ENCODE measurements at regions not wholly inside any gene's neighbourhood (a gene's known extent, or its start where the extent isn't known, plus 50 kb on each side); places are given as distances from the start of the nearest gene placed in this dataset.

DNA sequence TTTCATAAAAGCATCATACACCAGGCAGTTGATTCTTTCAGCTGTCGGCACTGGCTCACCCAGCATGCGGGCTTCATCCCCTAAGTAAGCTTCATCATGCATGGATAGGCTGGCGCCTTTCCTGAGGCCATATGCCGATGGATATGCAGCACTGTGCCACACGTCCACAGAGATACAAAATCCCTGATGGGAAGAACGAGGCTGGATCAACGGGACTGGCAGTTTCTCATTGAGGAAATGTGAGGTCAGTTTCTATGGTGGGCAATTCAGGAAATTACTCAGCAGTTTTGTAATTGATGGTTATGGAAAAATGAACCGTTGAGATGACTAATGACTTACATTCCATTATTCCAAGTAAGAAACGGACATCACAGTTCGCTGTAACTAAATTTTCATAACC is 453.8 kb downstream of the TMEM121 start:
- no peak for FAIRE-seq
- H3K36me3 ChIP-seq (replicated peaks in 1 of 2; ENCODE audit: control insufficient read depth in 1 of 2, insufficient read depth in 2 of 2, low read length in 2 of 2): no peaks in the 10 kb centered on the region
- ChIA-PET CTCF (ENCODE audit: low intra/inter-chr PET ratio, low total read pairs) (no interaction called here), POLR2A (no interaction called here)
- H3K27ac ChIP-seq (ENCODE audit: extremely low read length, insufficient read depth, low read length): no peak overlapping the region
- no peaks in the 10 kb centered on the region for H3K79me2 ChIP-seq (ENCODE audit: insufficient read depth, low read length)
- no peak overlapping the region for H3K4me3 ChIP-seq (replicated peaks in 1 of 3; ENCODE audit: insufficient read depth in 1 of 3, low read depth in 2 of 3, low read length in 3 of 3)
- peaks cover 0 to 4% of the 10 kb centered on the region in 2 experiments; a peak in 2 of 5 replicates for H3K27me3 ChIP-seq (ENCODE audit: control insufficient read depth in 1 of 2, insufficient read depth in 2 of 2, low read length in 2 of 2)
- no peak for DNase-seq (ENCODE audit: low spot score)
- H3K4me2 ChIP-seq (ENCODE audit: low read depth, low read length): no peak overlapping the region
- H3K9ac ChIP-seq (ENCODE audit: insufficient read depth, low read depth, low read length): no peak overlapping the region
- H3K4me1 ChIP-seq (ENCODE audit: insufficient read depth, low read length): no peaks in the 10 kb centered on the region
- no peak overlapping the region for H2AFZ ChIP-seq (ENCODE audit: low read length)
- H3K9me3 ChIP-seq (ENCODE audit: low read length): no peaks in the 10 kb centered on the region
- ATAC-seq: no peak
- intact Hi-C loops (cut with micrococcal nuclease; ENCODE audit: unreplicated experiment): no loop called here
- BruUV-seq (replicated peaks): no TSS peak
- no peaks in the 10 kb centered on the region for H4K20me1 ChIP-seq (ENCODE audit: insufficient read depth, low read length)
- WGBS (ENCODE audit: low lambda C conversion rate): 18% methylated on average over 8 of the region's 10 CpGs
- in situ Hi-C loops (cut with HindIII; ENCODE audit: extremely low pct_ligation_motif_present, low pct_unique_long_range_greater_than_20kb): no loop called here
- no peak for TF ChIP-seq SMC3 (IDR thresholded peaks at IDR 0.05; ENCODE audit: low read length)
- no peak for TF ChIP-seq SKIL (CRISPR knock-in tag; IDR thresholded peaks at IDR 0.05; ENCODE audit: borderline replicate concordance)
- TF ChIP-seq NFIB (CRISPR knock-in tag; IDR thresholded peaks at IDR 0.05; ENCODE audit: borderline replicate concordance): no peak
- no peak for TF ChIP-seq THAP8 (CRISPR knock-in tag; IDR thresholded peaks at IDR 0.05; ENCODE audit: borderline replicate concordance)
- no peak for TF ChIP-seq ZNF12 (CRISPR knock-in tag; IDR thresholded peaks at IDR 0.05)
- TF ChIP-seq, protein P1, sequence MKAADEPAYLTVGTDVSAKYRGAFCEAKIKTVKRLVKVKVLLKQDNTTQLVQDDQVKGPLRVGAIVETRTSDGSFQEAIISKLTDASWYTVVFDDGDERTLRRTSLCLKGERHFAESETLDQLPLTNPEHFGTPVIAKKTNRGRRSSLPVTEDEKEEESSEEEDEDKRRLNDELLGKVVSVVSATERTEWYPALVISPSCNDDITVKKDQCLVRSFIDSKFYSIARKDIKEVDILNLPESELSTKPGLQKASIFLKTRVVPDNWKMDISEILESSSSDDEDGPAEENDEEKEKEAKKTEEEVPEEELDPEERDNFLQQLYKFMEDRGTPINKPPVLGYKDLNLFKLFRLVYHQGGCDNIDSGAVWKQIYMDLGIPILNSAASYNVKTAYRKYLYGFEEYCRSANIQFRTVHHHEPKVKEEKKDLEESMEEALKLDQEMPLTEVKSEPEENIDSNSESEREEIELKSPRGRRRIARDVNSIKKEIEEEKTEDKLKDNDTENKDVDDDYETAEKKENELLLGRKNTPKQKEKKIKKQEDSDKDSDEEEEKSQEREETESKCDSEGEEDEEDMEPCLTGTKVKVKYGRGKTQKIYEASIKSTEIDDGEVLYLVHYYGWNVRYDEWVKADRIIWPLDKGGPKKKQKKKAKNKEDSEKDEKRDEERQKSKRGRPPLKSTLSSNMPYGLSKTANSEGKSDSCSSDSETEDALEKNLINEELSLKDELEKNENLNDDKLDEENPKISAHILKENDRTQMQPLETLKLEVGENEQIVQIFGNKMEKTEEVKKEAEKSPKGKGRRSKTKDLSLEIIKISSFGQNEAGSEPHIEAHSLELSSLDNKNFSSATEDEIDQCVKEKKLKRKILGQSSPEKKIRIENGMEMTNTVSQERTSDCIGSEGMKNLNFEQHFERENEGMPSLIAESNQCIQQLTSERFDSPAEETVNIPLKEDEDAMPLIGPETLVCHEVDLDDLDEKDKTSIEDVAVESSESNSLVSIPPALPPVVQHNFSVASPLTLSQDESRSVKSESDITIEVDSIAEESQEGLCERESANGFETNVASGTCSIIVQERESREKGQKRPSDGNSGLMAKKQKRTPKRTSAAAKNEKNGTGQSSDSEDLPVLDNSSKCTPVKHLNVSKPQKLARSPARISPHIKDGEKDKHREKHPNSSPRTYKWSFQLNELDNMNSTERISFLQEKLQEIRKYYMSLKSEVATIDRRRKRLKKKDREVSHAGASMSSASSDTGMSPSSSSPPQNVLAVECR (CRISPR knock-in tag; IDR thresholded peaks at IDR 0.05; ENCODE audit: borderline replicate concordance): no peak
- no peak for TF ChIP-seq NKX3-1 (CRISPR knock-in tag; IDR thresholded peaks at IDR 0.05)
- TF ChIP-seq, protein P2, sequence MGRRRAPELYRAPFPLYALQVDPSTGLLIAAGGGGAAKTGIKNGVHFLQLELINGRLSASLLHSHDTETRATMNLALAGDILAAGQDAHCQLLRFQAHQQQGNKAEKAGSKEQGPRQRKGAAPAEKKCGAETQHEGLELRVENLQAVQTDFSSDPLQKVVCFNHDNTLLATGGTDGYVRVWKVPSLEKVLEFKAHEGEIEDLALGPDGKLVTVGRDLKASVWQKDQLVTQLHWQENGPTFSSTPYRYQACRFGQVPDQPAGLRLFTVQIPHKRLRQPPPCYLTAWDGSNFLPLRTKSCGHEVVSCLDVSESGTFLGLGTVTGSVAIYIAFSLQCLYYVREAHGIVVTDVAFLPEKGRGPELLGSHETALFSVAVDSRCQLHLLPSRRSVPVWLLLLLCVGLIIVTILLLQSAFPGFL (CRISPR knock-in tag; IDR thresholded peaks at IDR 0.05): no peak
- no peak for TF ChIP-seq ZSCAN12 (CRISPR knock-in tag; IDR thresholded peaks at IDR 0.05)
- no peak for TF ChIP-seq ZNF251 (CRISPR knock-in tag; IDR thresholded peaks at IDR 0.05)
- TF ChIP-seq ZC3H4 (CRISPR knock-in tag; IDR thresholded peaks at IDR 0.05; ENCODE audit: borderline replicate concordance): no peak
- TF ChIP-seq, protein P3, sequence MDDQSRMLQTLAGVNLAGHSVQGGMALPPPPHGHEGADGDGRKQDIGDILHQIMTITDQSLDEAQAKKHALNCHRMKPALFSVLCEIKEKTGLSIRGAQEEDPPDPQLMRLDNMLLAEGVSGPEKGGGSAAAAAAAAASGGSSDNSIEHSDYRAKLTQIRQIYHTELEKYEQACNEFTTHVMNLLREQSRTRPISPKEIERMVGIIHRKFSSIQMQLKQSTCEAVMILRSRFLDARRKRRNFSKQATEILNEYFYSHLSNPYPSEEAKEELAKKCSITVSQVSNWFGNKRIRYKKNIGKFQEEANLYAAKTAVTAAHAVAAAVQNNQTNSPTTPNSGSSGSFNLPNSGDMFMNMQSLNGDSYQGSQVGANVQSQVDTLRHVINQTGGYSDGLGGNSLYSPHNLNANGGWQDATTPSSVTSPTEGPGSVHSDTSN (CRISPR knock-in tag; IDR thresholded peaks at IDR 0.05; ENCODE audit: borderline replicate concordance): no peak
- no peak for TF ChIP-seq HDAC6 (IDR thresholded peaks at IDR 0.05; ENCODE audit: low read depth, low read length)
- no peak for TF ChIP-seq TBP (CRISPR knock-in tag; IDR thresholded peaks at IDR 0.05)
- TF ChIP-seq SYNCRIP (IDR thresholded peaks at IDR 0.05; ENCODE audit: insufficient read depth, low read depth, low read length): no peak
- no peak for TF ChIP-seq FOXA3 (CRISPR knock-in tag; IDR thresholded peaks at IDR 0.05)
- no peak for TF ChIP-seq NR2C2 (CRISPR knock-in tag; IDR thresholded peaks at IDR 0.05; ENCODE audit: borderline replicate concordance)

Data from HepG2 (cell line).